H1 (cell line): ENCODE measurements at regions not wholly inside any gene's neighbourhood (a gene's known extent, or its start where the extent isn't known, plus 50 kb on each side); places are given as distances from the start of the nearest gene placed in this dataset.

Experiments
- CTCF ChIA-PET: fragments of 300-600 bp; sonication (Branson Sonifier 250); formaldehyde crosslinking; loops from one replicate; lab custom pipeline; 2021; ENCODE audit not compliant: partially characterized antibody; lab: Charles Lee
- POLR2A ChIA-PET: fragments of 300-600 bp; sonication (Branson Sonifier 250); formaldehyde crosslinking; loops from one replicate; lab custom pipeline; 2021; ENCODE audit warnings: inconsistent platforms; ENCODE audit not compliant: partially characterized antibody; lab: Charles Lee
- DNase-seq, 2 experiments: peaks; one replicate each; pipeline versions ENCODE4 v3.0.0 to v3.0.0-alpha.2; 2010 to 2022; ENCODE audit warnings: low spot score in 2 of 2, low read depth in 1 of 2, mixed read lengths in 1 of 2
- FAIRE-seq: peaks from 2 replicates; lab custom pipeline; 2011; peaks lifted over from hg19 to GRCh38; lab: Jason Lieb, UNC
- H2AFZ ChIP-seq: 2 replicates; pipeline ENCODE4 v1.8.1; 2012; ENCODE audit warnings: low read length, inconsistent platforms
- H2AK5ac ChIP-seq: 2 replicates; pipeline ENCODE4 v1.6.1; 2013; ENCODE audit warnings: low read depth, low read length
- H2BK120ac ChIP-seq: replicated peaks from 2 replicates; pipeline ENCODE3; 2013; ENCODE audit warnings: low read depth, low read length, inconsistent platforms
- H2BK12ac ChIP-seq: 2 replicates; pipeline ENCODE4 v1.6.1; 2013; ENCODE audit warnings: low read depth, low read length
- H2BK15ac ChIP-seq: 2 replicates; pipeline ENCODE4 v1.6.1; 2013; ENCODE audit warnings: low read length
- H2BK20ac ChIP-seq: 2 replicates; pipeline ENCODE4 v1.6.1; 2013; ENCODE audit warnings: low read length
- H2BK5ac ChIP-seq: 2 replicates; pipeline ENCODE4 v1.6.1; 2013; ENCODE audit warnings: low read depth, low read length
- H3K14ac ChIP-seq: 2 replicates; pipeline ENCODE4 v1.6.1; 2013; ENCODE audit warnings: inconsistent platforms; ENCODE audit not compliant: insufficient read length
- H3K18ac ChIP-seq: 2 replicates; pipeline ENCODE4 v1.6.1; 2013; ENCODE audit warnings: low read length; ENCODE audit errors: extremely low read depth
- H3K23ac ChIP-seq: 2 replicates; pipeline ENCODE4 v1.6.1; 2013; ENCODE audit warnings: inconsistent platforms; ENCODE audit not compliant: insufficient read length
- H3K23me2 ChIP-seq: 2 replicates; pipeline ENCODE4 v1.6.1; 2013; ENCODE audit warnings: low read depth, low read length
- H3K27ac ChIP-seq: 2 replicates; pipeline ENCODE4 v1.6.1; 2011; ENCODE audit warnings: low read depth, low read length, inconsistent platforms
- H3K27me3 ChIP-seq, 4 experiments: replicated peaks in 1 of 4; 1 replicate in 1 of 4; 2 replicates in 3 of 4; pipeline versions ENCODE4 v1.6.1 to v1.8.1; 2011 to 2013; ENCODE audit warnings: low read length in 3 of 4, mild to moderate bottlenecking in 3 of 4, inconsistent platforms in 2 of 4, mixed read lengths in 2 of 4, moderate library complexity in 1 of 4; ENCODE audit not compliant: control insufficient read depth in 3 of 4, insufficient read depth in 3 of 4; ENCODE audit errors: extremely low read depth in 1 of 4
- H3K36me3 ChIP-seq, 4 experiments: 2 replicates each; pipeline versions ENCODE4 v1.6.1 to v1.8.1; 2011 to 2013; ENCODE audit warnings: mild to moderate bottlenecking in 4 of 4, low read length in 3 of 4, moderate library complexity in 2 of 4, control low read depth in 1 of 4, inconsistent platforms in 1 of 4; ENCODE audit not compliant: insufficient read depth in 4 of 4, control insufficient read depth in 2 of 4
- H3K4ac ChIP-seq: replicated peaks from 2 replicates; pipeline ENCODE3; 2013; ENCODE audit warnings: low read length, low read depth, mixed read lengths, inconsistent platforms; ENCODE audit not compliant: insufficient read length
- H3K4me1 ChIP-seq, 4 experiments: replicated peaks in 1 of 4; 1 replicate in 1 of 4; 2 replicates in 3 of 4; pipeline versions ENCODE4 v1.6.1 to v1.8.1; 2011 to 2013; ENCODE audit warnings: low read length in 3 of 4, inconsistent platforms in 2 of 4, mixed read lengths in 1 of 4; ENCODE audit not compliant: insufficient read depth in 4 of 4, control insufficient read depth in 3 of 4
- H3K4me2 ChIP-seq, 2 experiments: 2 replicates each; pipeline versions ENCODE4 v1.6.1 to v1.8.1; 2011 to 2013; ENCODE audit warnings: low read depth in 2 of 2, low read length in 2 of 2, control low read depth in 1 of 2, inconsistent platforms in 1 of 2, mild to moderate bottlenecking in 1 of 2; ENCODE audit not compliant: insufficient read depth in 1 of 2
- H3K4me3 ChIP-seq, 4 experiments: fragments of 200-600, 300-600 bp in 1 of 4; sonication (generic), shearing (Covaris generic), sonication (Bioruptor Twin) in 1 of 4; 2 replicates each; pipeline versions ENCODE4 v1.5.1 to v1.8.1; 2011 to 2016; ENCODE audit warnings: low read length in 4 of 4, low read depth in 3 of 4, control low read depth in 2 of 4, inconsistent platforms in 2 of 4, mild to moderate bottlenecking in 2 of 4, mixed read lengths in 1 of 4, moderate library complexity in 1 of 4; ENCODE audit not compliant: insufficient read depth in 2 of 4; ENCODE audit errors: extremely low read depth in 1 of 4
- H3K56ac ChIP-seq: replicated peaks from 2 replicates; pipeline ENCODE3; 2013; ENCODE audit warnings: low read depth, mild to moderate bottlenecking, mixed read lengths, low read length, inconsistent platforms; ENCODE audit not compliant: insufficient read length
- H3K79me1 ChIP-seq: 2 replicates; pipeline ENCODE4 v1.6.1; 2013; ENCODE audit warnings: low read depth, low read length, control low read depth
- H3K79me2 ChIP-seq, 2 experiments: 2 replicates each; pipeline versions ENCODE4 v1.6.1 to v1.8.1; 2012 to 2013; ENCODE audit warnings: low read length in 2 of 2, mild to moderate bottlenecking in 2 of 2, inconsistent platforms in 1 of 2; ENCODE audit not compliant: insufficient read depth in 2 of 2, control insufficient read depth in 1 of 2
- H3K9ac ChIP-seq, 4 experiments: replicated peaks in 1 of 4; 1 replicate in 1 of 4; 2 replicates in 3 of 4; pipeline versions ENCODE4 v1.6.1 to v1.8.1; 2011 to 2013; ENCODE audit warnings: low read depth in 3 of 4, low read length in 3 of 4, control low read depth in 2 of 4, mild to moderate bottlenecking in 2 of 4, moderate library complexity in 2 of 4, inconsistent platforms in 1 of 4; ENCODE audit errors: extremely low read depth in 1 of 4
- H3K9me3 ChIP-seq, 2 experiments: 2 replicates each; pipeline versions ENCODE4 v1.6.1 to v1.8.1; 2012 to 2013; ENCODE audit warnings: mild to moderate bottlenecking in 2 of 2, moderate library complexity in 2 of 2, control low read depth in 1 of 2, inconsistent platforms in 1 of 2, low read depth in 1 of 2, low read length in 1 of 2, mixed read lengths in 1 of 2; ENCODE audit not compliant: insufficient read depth in 2 of 2
- H4K20me1 ChIP-seq, 2 experiments: replicated peaks in 1 of 2; 2 replicates each; pipeline versions ENCODE3 to v1.8.1; 2011 to 2013; ENCODE audit warnings: inconsistent platforms in 2 of 2, low read length in 2 of 2, mild to moderate bottlenecking in 1 of 2; ENCODE audit not compliant: insufficient read depth in 2 of 2, control insufficient read depth in 1 of 2
- H4K5ac ChIP-seq: 2 replicates; pipeline ENCODE4 v1.6.1; 2013; ENCODE audit warnings: low read length, low read depth, mixed read lengths, inconsistent platforms; ENCODE audit not compliant: insufficient read length
- H4K8ac ChIP-seq: 2 replicates; pipeline ENCODE4 v1.8.0; 2013; ENCODE audit warnings: mild to moderate bottlenecking, moderate library complexity, low read length, inconsistent platforms; ENCODE audit not compliant: insufficient read depth; ENCODE audit errors: extremely low read depth
- H4K91ac ChIP-seq: replicated peaks from 2 replicates; pipeline ENCODE3; 2013; ENCODE audit warnings: low read length, mixed read lengths, inconsistent platforms; ENCODE audit not compliant: insufficient read length
- WGBS, 2 experiments: shearing (Covaris generic) in 1 of 2; methylation state at CpG; one replicate each; pipeline versions ENCODE4 v1.1.6 to v1.1.7; 2013 to 2015; ENCODE audit warnings: low lambda C conversion rate in 2 of 2, mixed read lengths in 2 of 2, inconsistent platforms in 1 of 2, low coverage in 1 of 2, missing lambda C conversion rate in 1 of 2; ENCODE audit not compliant: insufficient replicate concordance in 2 of 2, insufficient coverage in 1 of 2, insufficient read length in 1 of 2; ENCODE audit errors: extremely low coverage in 1 of 2, missing lambda C conversion rate in 1 of 2; 5-methylcytosine and 5-hydroxymethylcytosine counted together
- TF ChIP-seq, protein P1 (sequence below): fragments of 300-600 bp; sonication (generic); IDR thresholded peaks from 2 replicates; pipeline ENCODE4 v1.7.1; 2012; ENCODE audit warnings: low read length, moderate library complexity, mild to moderate bottlenecking, inconsistent platforms; ENCODE audit not compliant: insufficient replicate concordance

DNA sequence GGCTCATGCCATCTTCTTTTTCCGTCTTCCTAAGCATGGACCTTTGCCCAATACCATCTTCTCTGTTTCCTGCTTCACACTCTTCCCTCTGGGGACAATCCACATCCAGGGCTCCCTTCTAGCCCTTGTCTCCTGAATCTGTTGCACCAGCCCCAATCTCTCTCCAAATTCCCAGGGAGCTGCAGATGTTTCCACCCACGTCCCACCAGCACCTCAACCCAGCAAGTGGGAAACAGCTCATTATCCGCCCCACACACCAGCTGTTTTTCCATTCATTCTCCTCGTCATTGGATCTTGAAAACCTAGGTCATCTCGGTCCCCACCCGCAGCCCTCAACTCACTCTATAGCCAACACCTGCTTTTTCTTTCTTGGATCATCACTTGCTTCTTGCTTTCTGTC, 185.0 kb upstream of the CDYL start:
- Histone ChIP-seq H4K5ac (no peak overlapping the region), H3K23ac (no peak overlapping the region), H3K79me2 (no peaks in the 10 kb centered on the region), H2BK20ac (no peak overlapping the region), H4K91ac (no peak overlapping the region), H3K4me2 (no peak overlapping the region), H2AFZ (no peak overlapping the region), H3K23me2 (peaks cover 2% of the 10 kb centered on the region; the same call in 1 of the 2 replicates), H3K27ac (no peak overlapping the region), H3K27me3 (no peaks in the 10 kb centered on the region), H2BK15ac (no peak overlapping the region), H3K4me3 (no peak overlapping the region), H2BK12ac (no peak overlapping the region), H3K4me1 (no peaks in the 10 kb centered on the region), H4K20me1 (no peaks in the 10 kb centered on the region), H2BK120ac (no peak overlapping the region), H2AK5ac (no peak overlapping the region), H3K9me3 (no peaks in the 10 kb centered on the region), H3K4ac (no peak overlapping the region), H3K56ac (no peak overlapping the region), H3K14ac (no peak overlapping the region), H2BK5ac (no peak overlapping the region), H4K8ac (no peak overlapping the region), H3K18ac (no peak overlapping the region), H3K36me3 (no peaks in the 10 kb centered on the region), H3K79me1 (no peaks in the 10 kb centered on the region), H3K9ac (no peak overlapping the region)
- ChIA-PET POLR2A (no interaction called here), CTCF (no interaction called here)
- FAIRE-seq (no peak), DNase-seq (no peak)
- whole genome bisulfite sequencing, 2 experiments = 95% methylated on average over 6 of the region's 6 CpGs; no CpG with 5 or more reads in 1 of the 2 experiments
- TF ChIP-seq, protein P1, sequence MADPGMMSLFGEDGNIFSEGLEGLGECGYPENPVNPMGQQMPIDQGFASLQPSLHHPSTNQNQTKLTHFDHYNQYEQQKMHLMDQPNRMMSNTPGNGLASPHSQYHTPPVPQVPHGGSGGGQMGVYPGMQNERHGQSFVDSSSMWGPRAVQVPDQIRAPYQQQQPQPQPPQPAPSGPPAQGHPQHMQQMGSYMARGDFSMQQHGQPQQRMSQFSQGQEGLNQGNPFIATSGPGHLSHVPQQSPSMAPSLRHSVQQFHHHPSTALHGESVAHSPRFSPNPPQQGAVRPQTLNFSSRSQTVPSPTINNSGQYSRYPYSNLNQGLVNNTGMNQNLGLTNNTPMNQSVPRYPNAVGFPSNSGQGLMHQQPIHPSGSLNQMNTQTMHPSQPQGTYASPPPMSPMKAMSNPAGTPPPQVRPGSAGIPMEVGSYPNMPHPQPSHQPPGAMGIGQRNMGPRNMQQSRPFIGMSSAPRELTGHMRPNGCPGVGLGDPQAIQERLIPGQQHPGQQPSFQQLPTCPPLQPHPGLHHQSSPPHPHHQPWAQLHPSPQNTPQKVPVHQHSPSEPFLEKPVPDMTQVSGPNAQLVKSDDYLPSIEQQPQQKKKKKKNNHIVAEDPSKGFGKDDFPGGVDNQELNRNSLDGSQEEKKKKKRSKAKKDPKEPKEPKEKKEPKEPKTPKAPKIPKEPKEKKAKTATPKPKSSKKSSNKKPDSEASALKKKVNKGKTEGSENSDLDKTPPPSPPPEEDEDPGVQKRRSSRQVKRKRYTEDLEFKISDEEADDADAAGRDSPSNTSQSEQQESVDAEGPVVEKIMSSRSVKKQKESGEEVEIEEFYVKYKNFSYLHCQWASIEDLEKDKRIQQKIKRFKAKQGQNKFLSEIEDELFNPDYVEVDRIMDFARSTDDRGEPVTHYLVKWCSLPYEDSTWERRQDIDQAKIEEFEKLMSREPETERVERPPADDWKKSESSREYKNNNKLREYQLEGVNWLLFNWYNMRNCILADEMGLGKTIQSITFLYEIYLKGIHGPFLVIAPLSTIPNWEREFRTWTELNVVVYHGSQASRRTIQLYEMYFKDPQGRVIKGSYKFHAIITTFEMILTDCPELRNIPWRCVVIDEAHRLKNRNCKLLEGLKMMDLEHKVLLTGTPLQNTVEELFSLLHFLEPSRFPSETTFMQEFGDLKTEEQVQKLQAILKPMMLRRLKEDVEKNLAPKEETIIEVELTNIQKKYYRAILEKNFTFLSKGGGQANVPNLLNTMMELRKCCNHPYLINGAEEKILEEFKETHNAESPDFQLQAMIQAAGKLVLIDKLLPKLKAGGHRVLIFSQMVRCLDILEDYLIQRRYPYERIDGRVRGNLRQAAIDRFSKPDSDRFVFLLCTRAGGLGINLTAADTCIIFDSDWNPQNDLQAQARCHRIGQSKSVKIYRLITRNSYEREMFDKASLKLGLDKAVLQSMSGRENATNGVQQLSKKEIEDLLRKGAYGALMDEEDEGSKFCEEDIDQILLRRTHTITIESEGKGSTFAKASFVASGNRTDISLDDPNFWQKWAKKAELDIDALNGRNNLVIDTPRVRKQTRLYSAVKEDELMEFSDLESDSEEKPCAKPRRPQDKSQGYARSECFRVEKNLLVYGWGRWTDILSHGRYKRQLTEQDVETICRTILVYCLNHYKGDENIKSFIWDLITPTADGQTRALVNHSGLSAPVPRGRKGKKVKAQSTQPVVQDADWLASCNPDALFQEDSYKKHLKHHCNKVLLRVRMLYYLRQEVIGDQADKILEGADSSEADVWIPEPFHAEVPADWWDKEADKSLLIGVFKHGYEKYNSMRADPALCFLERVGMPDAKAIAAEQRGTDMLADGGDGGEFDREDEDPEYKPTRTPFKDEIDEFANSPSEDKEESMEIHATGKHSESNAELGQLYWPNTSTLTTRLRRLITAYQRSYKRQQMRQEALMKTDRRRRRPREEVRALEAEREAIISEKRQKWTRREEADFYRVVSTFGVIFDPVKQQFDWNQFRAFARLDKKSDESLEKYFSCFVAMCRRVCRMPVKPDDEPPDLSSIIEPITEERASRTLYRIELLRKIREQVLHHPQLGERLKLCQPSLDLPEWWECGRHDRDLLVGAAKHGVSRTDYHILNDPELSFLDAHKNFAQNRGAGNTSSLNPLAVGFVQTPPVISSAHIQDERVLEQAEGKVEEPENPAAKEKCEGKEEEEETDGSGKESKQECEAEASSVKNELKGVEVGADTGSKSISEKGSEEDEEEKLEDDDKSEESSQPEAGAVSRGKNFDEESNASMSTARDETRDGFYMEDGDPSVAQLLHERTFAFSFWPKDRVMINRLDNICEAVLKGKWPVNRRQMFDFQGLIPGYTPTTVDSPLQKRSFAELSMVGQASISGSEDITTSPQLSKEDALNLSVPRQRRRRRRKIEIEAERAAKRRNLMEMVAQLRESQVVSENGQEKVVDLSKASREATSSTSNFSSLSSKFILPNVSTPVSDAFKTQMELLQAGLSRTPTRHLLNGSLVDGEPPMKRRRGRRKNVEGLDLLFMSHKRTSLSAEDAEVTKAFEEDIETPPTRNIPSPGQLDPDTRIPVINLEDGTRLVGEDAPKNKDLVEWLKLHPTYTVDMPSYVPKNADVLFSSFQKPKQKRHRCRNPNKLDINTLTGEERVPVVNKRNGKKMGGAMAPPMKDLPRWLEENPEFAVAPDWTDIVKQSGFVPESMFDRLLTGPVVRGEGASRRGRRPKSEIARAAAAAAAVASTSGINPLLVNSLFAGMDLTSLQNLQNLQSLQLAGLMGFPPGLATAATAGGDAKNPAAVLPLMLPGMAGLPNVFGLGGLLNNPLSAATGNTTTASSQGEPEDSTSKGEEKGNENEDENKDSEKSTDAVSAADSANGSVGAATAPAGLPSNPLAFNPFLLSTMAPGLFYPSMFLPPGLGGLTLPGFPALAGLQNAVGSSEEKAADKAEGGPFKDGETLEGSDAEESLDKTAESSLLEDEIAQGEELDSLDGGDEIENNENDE = no peak
